Colonic mucosa (tissue), 4 donors: ENCODE measurements at regions not wholly inside any gene's neighbourhood (a gene's known extent, or its start where the extent isn't known, plus 50 kb on each side); places are given as distances from the start of the nearest gene placed in this dataset.
"Not testable (repeated sequence)": the region's sequence is repeated elsewhere in the genome, so short reads cannot be mapped to it uniquely, and the experiment has no call there.

Experiments
- DNase-seq: peaks from one replicate; pipeline ENCODE4 v3.0.0-alpha.2; 2020
- H3K27ac ChIP-seq: fragments of 200-600 bp; one replicate; pipeline ENCODE4 v1.8.0; 2021
- H3K27me3 ChIP-seq: fragments of 200-600 bp; one replicate; pipeline ENCODE4 v1.8.0; 2021
- H3K36me3 ChIP-seq: fragments of 200-600 bp; one replicate; pipeline ENCODE4 v1.8.0; 2021
- H3K4me1 ChIP-seq: fragments of 200-600 bp; one replicate; pipeline ENCODE4 v1.8.0; 2021; ENCODE audit warnings: mild to moderate bottlenecking
- H3K4me3 ChIP-seq: fragments of 200-600 bp; one replicate; pipeline ENCODE4 v1.8.0; 2021
- H3K9ac ChIP-seq, 2 donors: one replicate each; pipeline ENCODE4 v1.7.0; 2013; ENCODE audit warnings: control low read depth in 2 of 2, low read depth in 2 of 2, low read length in 2 of 2
- H3K9me3 ChIP-seq: fragments of 200-600 bp; one replicate; pipeline ENCODE4 v1.8.0; 2021
- intact Hi-C: fragments of 100-400 bp; cut with DNase I; formaldehyde crosslinking; loops from one replicate; pipeline ENCODE4 v1.14.1; 2022
- TF ChIP-seq, protein P1 (sequence below): fragments of 200-600 bp; IDR thresholded peaks from one replicate; pipeline ENCODE4 v1.8.0; 2022; ENCODE audit warnings: antibody characterized with exemption, mild to moderate bottlenecking
- donor health status: healthy.
- donor health status: DM: no; HTN: no; CAD: no.
- donor health status: DM: no; HTN: no; CAD: no.

DNA sequence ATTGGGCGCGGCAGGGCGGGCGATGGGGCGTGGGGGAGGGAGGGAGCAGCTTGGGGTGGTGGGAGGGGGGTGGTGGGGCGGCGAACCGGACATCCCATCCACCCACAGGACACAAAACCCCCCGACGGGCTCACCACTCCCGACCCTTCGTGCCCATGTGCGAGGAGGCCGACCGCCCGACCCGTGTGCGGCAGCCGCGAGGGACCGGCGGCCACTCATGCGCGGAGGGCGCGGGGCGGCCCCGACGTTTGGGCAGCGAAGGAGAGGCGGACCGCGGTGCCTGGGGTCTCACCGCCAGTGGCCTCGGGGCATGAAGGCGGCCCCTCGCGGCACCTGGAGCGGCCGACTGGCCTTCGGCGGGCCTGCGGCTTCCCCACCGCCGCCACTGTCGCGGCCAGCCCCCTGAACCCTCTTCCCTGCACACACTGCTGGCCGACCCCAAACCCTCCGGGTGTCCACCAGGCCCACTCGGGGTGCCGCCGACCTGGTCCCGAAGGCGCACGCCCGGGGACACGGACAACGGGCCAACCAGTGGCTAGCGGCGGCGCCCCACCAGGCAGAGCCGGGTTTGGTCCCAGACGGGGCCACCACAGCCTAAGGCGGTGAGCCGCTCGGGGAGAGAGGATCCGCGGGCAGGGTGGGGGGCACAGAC, 94.6 kb upstream of the ANKRD30BL start:
- Histone ChIP-seq H3K4me3 (no peak overlapping the region), H3K27me3 (peaks cover 11% of the 10 kb centered on the region), H3K27ac (no peak overlapping the region), H3K9ac (no peak overlapping the region), H3K36me3 (no peaks in the 10 kb centered on the region), H3K9me3 (no peaks in the 10 kb centered on the region), H3K4me1 (no peaks in the 10 kb centered on the region)
- TF ChIP-seq, protein P1, sequence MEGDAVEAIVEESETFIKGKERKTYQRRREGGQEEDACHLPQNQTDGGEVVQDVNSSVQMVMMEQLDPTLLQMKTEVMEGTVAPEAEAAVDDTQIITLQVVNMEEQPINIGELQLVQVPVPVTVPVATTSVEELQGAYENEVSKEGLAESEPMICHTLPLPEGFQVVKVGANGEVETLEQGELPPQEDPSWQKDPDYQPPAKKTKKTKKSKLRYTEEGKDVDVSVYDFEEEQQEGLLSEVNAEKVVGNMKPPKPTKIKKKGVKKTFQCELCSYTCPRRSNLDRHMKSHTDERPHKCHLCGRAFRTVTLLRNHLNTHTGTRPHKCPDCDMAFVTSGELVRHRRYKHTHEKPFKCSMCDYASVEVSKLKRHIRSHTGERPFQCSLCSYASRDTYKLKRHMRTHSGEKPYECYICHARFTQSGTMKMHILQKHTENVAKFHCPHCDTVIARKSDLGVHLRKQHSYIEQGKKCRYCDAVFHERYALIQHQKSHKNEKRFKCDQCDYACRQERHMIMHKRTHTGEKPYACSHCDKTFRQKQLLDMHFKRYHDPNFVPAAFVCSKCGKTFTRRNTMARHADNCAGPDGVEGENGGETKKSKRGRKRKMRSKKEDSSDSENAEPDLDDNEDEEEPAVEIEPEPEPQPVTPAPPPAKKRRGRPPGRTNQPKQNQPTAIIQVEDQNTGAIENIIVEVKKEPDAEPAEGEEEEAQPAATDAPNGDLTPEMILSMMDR = no peak
- DNase-seq = no peak
- intact Hi-C loops = no loop called here

DNA sequence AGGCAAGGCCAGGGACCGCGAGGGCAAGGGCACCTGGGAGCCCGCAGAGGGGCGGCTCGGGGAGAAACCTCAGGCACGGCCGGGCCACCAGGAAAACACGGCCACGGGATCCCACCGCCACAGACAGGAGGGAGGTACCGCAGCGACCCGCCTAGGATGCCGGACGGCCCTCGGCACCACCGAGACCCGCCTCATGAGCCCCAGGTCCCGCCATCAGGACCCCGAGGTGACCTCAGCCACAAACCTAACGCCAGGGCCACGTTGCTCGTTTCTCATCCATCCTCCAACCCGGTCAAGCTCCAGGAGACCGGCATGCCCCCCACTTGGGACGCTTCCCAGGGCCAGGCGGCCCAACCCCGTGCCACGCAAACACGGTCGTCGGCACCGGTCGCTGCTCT, 95.2 kb upstream of the ANKRD30BL start:
- H3K4me3 ChIP-seq, H3K27ac ChIP-seq, H3K9me3 ChIP-seq, DNase-seq, H3K4me1 ChIP-seq, H3K36me3 ChIP-seq, intact Hi-C loops, H3K9ac ChIP-seq: not testable (repeated sequence)
- peaks cover 11% of the 10 kb centered on the region for H3K27me3 ChIP-seq

DNA sequence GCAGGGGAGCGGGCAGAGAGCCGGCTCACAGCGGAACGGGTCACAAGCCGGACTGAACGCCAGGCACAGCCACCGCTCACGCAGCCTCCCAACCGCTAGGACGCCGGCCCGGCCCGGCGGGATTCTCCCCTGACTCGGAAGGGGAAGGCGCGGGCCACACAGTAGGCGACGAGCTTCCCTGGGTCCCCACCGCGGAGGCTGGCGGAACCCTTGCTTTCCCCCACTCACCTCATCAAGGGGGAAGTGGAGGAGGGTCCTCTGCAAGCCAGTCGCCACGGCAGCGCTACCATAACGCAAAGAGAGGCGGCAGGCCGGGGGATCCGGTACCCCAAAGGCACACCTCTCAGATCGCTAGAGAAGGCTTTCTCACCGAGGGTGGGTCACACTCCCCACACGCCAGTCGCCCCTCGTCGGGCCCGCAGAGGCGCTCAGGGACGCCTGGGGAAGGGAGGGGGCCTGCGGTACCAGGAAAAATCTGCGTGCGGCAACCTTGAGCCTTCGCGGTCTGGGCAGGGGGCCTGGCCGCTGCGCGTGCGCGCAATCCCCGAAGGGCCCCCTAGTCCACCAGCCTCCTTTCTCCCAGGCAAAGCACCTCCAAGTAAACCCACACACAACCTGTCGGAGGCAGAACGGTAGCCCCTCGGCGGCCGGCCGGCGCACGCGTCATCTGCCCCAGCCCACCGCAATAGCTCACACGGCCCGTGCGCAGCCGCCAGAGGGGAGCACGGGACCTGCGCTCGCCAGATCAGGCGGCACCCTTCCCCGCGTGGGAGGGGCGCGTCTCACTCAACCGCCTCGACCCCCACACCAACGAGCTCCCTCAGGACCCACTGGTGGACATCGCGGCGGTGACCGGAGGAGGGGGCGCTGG, 95.8 kb upstream of the ANKRD30BL start:
- H3K36me3 ChIP-seq, DNase-seq, H3K27ac ChIP-seq, H3K9me3 ChIP-seq, H3K9ac ChIP-seq, H3K4me3 ChIP-seq, intact Hi-C loops, H3K4me1 ChIP-seq: not testable (repeated sequence)
- peaks cover 11% of the 10 kb centered on the region for H3K27me3 ChIP-seq

DNA sequence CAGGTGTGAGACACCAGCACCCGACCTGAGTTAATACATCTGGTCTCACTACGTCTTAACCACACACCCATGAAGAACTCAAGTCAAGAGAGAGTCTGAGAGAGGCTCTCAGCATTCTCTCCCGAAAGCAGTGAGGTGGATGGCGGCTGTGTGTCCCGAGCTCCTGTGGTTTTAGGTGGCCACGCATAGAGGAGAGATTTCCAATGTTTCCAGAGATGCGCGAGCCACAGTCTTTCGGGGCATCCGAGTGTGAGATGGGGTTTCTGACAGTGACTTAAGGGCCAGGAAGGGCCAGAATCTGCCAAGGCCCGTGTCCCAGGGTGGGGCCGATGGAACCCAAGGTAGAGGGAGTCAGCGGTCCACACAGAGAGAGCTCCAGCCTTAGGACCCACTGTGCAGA, 97.5 kb upstream of the ANKRD30BL start:
- H3K4me1 ChIP-seq, H3K9me3 ChIP-seq, H3K9ac ChIP-seq, H3K4me3 ChIP-seq, H3K27ac ChIP-seq, intact Hi-C loops, DNase-seq, H3K36me3 ChIP-seq: not testable (repeated sequence)
- H3K27me3 ChIP-seq = peaks cover 11% of the 10 kb centered on the region

DNA sequence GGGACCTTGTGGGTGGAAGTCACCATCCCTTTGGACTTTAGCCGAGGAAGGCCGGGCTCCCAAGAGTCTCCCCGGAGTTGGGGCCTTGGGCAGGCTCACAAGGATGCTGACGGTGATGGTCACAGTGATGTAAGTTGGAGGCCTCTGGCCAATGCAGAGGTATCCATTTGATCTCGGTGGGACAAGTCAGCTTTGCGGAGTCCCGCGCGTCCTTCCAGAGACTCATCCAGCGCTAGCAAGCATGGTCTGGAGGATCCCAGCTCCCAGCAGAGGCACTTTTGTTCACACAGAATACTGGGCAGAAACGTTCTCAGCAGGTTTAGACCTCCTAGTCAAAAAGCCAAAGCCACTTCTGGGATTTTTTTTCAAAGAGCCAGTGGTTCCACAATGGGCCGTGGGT, 103.8 kb upstream of the ANKRD30BL start:
- intact Hi-C loops = loop anchor here (5.0 kb wide), 1 partner anchor 907 kb away; no protein-coding TSS in a partner anchor
- H3K27me3 ChIP-seq, H3K36me3 ChIP-seq, H3K4me3 ChIP-seq, DNase-seq, H3K9me3 ChIP-seq, H3K9ac ChIP-seq, H3K4me1 ChIP-seq, H3K27ac ChIP-seq: not testable (repeated sequence)

DNA sequence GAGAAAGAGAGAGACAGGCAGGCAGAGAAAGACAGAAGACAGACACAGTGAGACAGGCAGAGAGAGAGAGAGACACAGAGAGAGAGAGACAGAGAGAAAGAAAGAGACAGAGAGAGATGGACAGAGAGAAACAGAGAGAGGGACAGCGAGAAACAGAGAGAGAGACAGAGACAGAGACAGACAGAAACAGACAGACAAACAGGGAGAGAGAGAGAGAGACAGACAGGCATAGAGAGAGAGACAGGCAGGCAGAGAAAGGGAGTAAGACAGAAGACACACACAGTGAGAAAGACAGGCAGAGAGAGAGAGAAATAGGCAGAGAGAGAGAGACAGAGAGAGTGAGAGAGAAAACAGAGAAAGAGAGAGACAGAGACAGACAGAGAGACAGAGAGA, 105.3 kb upstream of the ANKRD30BL start:
- no peak for DNase-seq
- no peaks in the 10 kb centered on the region for H3K4me1 ChIP-seq
- no peaks in the 10 kb centered on the region for H3K27me3 ChIP-seq
- no peaks in the 10 kb centered on the region for H3K9me3 ChIP-seq
- TF ChIP-seq, protein P1 = no peak
- intact Hi-C loops = loop anchor here (5.0 kb wide), 1 partner anchor 905 kb away; no protein-coding TSS in a partner anchor
- no peak overlapping the region for H3K4me3 ChIP-seq
- H3K27ac ChIP-seq = no peak overlapping the region
- H3K36me3 ChIP-seq = no peaks in the 10 kb centered on the region
- H3K9ac ChIP-seq = no peak overlapping the region

DNA sequence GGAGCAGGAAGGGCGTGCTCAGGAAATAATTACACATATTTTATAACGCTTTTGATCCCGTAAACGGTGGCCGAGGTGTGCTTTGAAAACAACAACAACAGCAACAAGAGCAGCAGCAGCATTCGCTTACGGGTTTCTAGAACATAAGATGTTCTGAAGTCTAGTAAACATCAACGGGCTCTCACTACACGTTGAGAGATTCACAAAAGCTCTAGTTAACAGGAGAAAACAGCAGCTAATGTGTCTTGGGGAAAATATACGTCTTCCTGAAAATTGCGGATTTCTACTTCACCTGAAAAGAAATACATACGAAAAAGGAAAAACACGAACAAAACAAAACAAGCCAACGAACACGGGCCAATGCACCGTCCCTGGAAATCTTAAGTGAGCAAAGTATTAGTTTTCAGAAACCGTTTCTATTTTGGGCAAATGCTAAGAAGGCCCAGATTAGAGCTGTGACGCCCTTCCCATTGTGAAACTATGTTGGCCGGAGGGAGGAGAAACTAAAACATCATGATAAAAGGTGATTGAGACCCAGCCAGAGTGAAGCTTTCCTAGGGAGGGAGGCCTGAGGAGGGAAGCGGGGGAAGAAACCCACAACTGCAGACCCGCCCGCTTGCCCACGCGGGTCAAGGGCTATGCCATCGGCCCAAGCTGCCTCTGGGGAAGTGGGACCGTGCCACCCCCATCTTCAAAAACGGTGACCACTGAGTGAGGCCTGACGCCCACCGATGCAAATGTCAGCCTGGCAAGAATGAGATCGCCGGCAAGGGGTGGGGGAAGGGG, 105.9 kb upstream of the ANKRD30BL start:
- H3K9me3 ChIP-seq, DNase-seq, H3K36me3 ChIP-seq, H3K27ac ChIP-seq, H3K9ac ChIP-seq, H3K27me3 ChIP-seq, H3K4me3 ChIP-seq, H3K4me1 ChIP-seq: not testable (repeated sequence)
- intact Hi-C loops = loop anchor here (5.0 kb wide), 1 partner anchor 905 kb away; no protein-coding TSS in a partner anchor
